Gastroesophageal sphincter (tissue), 3 donors: ENCODE measurements at regions not wholly inside any gene's neighbourhood (a gene's known extent, or its start where the extent isn't known, plus 50 kb on each side); places are given as distances from the start of the nearest gene placed in this dataset.

Experiments
- EP300 ChIP-seq: sonication (generic); formaldehyde crosslinking; IDR thresholded peaks from one replicate; pipeline ENCODE4 v1.6.1; 2017; ENCODE audit warnings: antibody characterized with exemption, mild to moderate bottlenecking
- POLR2AphosphoS5 ChIP-seq: sonication (generic); formaldehyde crosslinking; IDR thresholded peaks from one replicate; pipeline ENCODE4 v1.6.1; 2017; ENCODE audit warnings: antibody characterized with exemption
- TF ChIP-seq, protein P1 (sequence below), 4 experiments: fragments of 200-600 bp in 2 of 4; fragments of 450-650 bp in 2 of 4; sonication (generic) in 1 of 4; IDR thresholded peaks; one replicate each; pipeline ENCODE4 v1.5.1; 2017 to 2019; ENCODE audit warnings: antibody characterized with exemption in 4 of 4, mild to moderate bottlenecking in 2 of 4, moderate library complexity in 2 of 4

DNA sequence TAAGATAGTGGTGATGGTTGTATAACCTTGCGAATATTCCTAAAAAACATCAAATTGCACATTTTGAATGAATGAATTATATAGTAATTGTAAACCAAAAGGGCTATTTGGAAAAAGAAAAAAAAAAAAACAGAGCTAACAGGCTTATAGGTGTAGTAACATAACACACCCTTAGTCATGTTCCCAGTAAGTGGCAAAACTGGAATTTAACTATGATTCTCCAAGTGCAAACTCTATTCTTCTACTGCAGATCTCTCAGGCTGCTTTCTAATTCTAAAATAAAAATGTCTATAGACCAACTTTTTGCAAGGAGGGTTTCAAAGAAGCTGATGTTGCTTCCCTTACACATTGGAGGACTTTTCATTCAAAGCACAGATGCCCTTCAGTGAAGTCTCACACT, 293.2 kb upstream of the MON1B start:
- TF ChIP-seq EP300: no peak
- TF ChIP-seq, protein P1, sequence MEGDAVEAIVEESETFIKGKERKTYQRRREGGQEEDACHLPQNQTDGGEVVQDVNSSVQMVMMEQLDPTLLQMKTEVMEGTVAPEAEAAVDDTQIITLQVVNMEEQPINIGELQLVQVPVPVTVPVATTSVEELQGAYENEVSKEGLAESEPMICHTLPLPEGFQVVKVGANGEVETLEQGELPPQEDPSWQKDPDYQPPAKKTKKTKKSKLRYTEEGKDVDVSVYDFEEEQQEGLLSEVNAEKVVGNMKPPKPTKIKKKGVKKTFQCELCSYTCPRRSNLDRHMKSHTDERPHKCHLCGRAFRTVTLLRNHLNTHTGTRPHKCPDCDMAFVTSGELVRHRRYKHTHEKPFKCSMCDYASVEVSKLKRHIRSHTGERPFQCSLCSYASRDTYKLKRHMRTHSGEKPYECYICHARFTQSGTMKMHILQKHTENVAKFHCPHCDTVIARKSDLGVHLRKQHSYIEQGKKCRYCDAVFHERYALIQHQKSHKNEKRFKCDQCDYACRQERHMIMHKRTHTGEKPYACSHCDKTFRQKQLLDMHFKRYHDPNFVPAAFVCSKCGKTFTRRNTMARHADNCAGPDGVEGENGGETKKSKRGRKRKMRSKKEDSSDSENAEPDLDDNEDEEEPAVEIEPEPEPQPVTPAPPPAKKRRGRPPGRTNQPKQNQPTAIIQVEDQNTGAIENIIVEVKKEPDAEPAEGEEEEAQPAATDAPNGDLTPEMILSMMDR (IDR thresholded peaks at IDR 0.05): no peak
- TF ChIP-seq POLR2AphosphoS5: no peak
